Stimulated activated CD4-positive, alpha-beta T cell treated with anti-CD3 and anti-CD28 coated beads, TNF-alpha, amount 100 ng/mL, for 24 hours (primary cell): ENCODE measurements at regions not wholly inside any gene's neighbourhood (a gene's known extent, or its start where the extent isn't known, plus 50 kb on each side); places are given as distances from the start of the nearest gene placed in this dataset.
"Not testable (repeated sequence)": the region's sequence is repeated elsewhere in the genome, so short reads cannot be mapped to it uniquely, and the experiment has no call there.

Experiments
- DNase-seq, 3 experiments: peaks; one replicate each; pipeline ENCODE4 v3.0.0-alpha.2; 2020; ENCODE audit warnings: low read depth in 3 of 3

GRCh38 chr2:212913640-212914306, 237.6 kb downstream of the IKZF2 start:
- no peak for DNase-seq

GRCh38 chr2:212912445-212913103, 238.8 kb downstream of the IKZF2 start:
- DNase-seq, result no peak

- DNase-seq, result no peak
These were observed 240.4 kb downstream of the IKZF2 start for GRCh38 chr2:212911011-212911410.

- DNase-seq, result no peak
These were observed 242.6 kb downstream of the IKZF2 start for GRCh38 chr2:212908682-212909435.

GRCh38 chr2:212908031-212908430, 243.4 kb downstream of the IKZF2 start:
- no peak for DNase-seq

GRCh38 chr2:212906620-212907019, 244.8 kb downstream of the IKZF2 start:
- DNase-seq, result no peak

- no peak for DNase-seq
These were observed 245.7 kb downstream of the IKZF2 start for GRCh38 chr2:212905640-212906201.

- no peak for DNase-seq
These were observed 246.8 kb downstream of the IKZF2 start for GRCh38 chr2:212904646-212905045.

- no peak for DNase-seq
These were observed 248.0 kb downstream of the IKZF2 start for GRCh38 chr2:212903413-212903812.

- no peak for DNase-seq
These were observed 249.0 kb downstream of the IKZF2 start for GRCh38 chr2:212902421-212902820.

GRCh38 chr2:212901604-212902275, 249.7 kb downstream of the IKZF2 start:
- DNase-seq, result no peak

GRCh38 chr2:212900715-212901114, 250.7 kb downstream of the IKZF2 start:
- DNase-seq, result no peak

GRCh38 chr2:212898011-212898410, 253.4 kb downstream of the IKZF2 start:
- no peak for DNase-seq

- DNase-seq, result no peak
These were observed 254.1 kb downstream of the IKZF2 start for GRCh38 chr2:212897296-212897695.

GRCh38 chr2:212894026-212894425, 257.4 kb downstream of the IKZF2 start:
- no peak for DNase-seq

- no peak for DNase-seq
These were observed 258.2 kb downstream of the IKZF2 start for GRCh38 chr2:212893216-212893615.

GRCh38 chr2:212892193-212892592, 259.2 kb downstream of the IKZF2 start:
- DNase-seq, result no peak

- no peak for DNase-seq
These were observed 259.8 kb downstream of the IKZF2 start for GRCh38 chr2:212891580-212891979.

- DNase-seq, result no peak
These were observed 268.8 kb downstream of the IKZF2 start for GRCh38 chr2:212882626-212883025.

- DNase-seq, result not testable (repeated sequence)
These were observed 274.9 kb downstream of the IKZF2 start for GRCh38 chr2:212876556-212876955.

- not testable (repeated sequence) for DNase-seq
These were observed 275.5 kb downstream of the IKZF2 start for GRCh38 chr2:212875950-212876349.

GRCh38 chr2:212873256-212873655, 278.2 kb downstream of the IKZF2 start:
- no peak for DNase-seq
